Fibroblast of lung (primary cell): ENCODE measurements at regions not wholly inside any gene's neighbourhood (a gene's known extent, or its start where the extent isn't known, plus 50 kb on each side); places are given as distances from the start of the nearest gene placed in this dataset.

Experiments used
- CTCF ChIP-seq, 2 donors: IDR thresholded peaks in 1 of 2; conservative IDR thresholded peaks in 1 of 2; 1 replicate in 1 of 2; 2 replicates in 1 of 2; pipeline ENCODE4 v1.5.1; 2011 to 2012; ENCODE audit warnings: low read length in 2 of 2, control low read depth in 1 of 2, inconsistent platforms in 1 of 2, low read depth in 1 of 2, mild to moderate bottlenecking in 1 of 2
- EZH2 ChIP-seq: IDR thresholded peaks from 2 replicates; pipeline ENCODE4 v1.5.1; 2012; ENCODE audit warnings: low read length, control low read depth, mild to moderate bottlenecking; ENCODE audit errors: missing control alignments

GRCh38 chr1:18015719-18016118 is 91.9 kb upstream of the IGSF21 start:
- no peak for TF ChIP-seq EZH2
- no peak for TF ChIP-seq CTCF (conservative IDR thresholded peaks at IDR 0.05 in 1 of 2, IDR thresholded peaks at IDR 0.05 in 1 of 2; ENCODE audit: low read depth in 1 of 2, low read length in 2 of 2)
